NT2/D1 (cell line): ENCODE measurements at regions not wholly inside any gene's neighbourhood (a gene's known extent, or its start where the extent isn't known, plus 50 kb on each side); places are given as distances from the start of the nearest gene placed in this dataset.

ENCODE experiments used
- YY1 ChIP-seq: IDR thresholded peaks from 2 replicates; pipeline ENCODE4 v1.6.1; 2011; ENCODE audit not compliant: insufficient read length, insufficient read depth
- ZNF274 ChIP-seq: IDR thresholded peaks from 2 replicates; pipeline ENCODE4 v1.6.1; 2011; ENCODE audit warnings: mild to moderate bottlenecking, low read depth, low read length

DNA sequence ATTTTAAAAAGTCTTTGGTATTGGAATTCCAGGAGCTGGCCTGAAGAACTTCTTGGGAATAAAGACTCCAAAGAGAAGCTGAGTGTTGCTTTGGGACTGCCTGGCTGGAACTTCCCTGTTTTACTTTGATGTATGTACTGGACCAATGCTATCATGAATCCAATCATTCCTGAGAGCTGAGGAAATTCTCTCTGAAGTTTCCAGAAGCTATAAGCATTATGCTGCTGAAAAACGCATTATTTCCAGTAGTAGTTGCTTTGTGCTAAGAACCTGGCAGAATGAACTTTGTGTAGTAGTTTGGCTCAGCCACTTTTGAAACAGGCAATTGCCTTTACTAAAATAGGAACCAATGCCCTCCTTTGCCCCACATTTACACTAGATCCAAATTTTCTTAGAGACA, 260.7 kb downstream of the HLX start:
- TF ChIP-seq ZNF274 (no peak), YY1 (no peak)
